Mesothelial cell of epicardium (in vitro differentiated cells): ENCODE measurements at regions not wholly inside any gene's neighbourhood (a gene's known extent, or its start where the extent isn't known, plus 50 kb on each side); places are given as distances from the start of the nearest gene placed in this dataset.

Experiments used
- DNase-seq, 2 experiments: peaks; one replicate each; pipeline ENCODE4 v3.0.0; 2021; ENCODE audit warnings: low spot score in 2 of 2; ENCODE audit not compliant: unreplicated experiment in 2 of 2
- H3K27ac Mint-ChIP-seq: 2 replicates; pipeline ENCODE4 v1.8.0; 2021; ENCODE audit warnings: mixed read lengths
- H3K27me3 Mint-ChIP-seq: 2 replicates; pipeline ENCODE4 v1.8.0; 2021; ENCODE audit warnings: low read depth, mixed read lengths
- H3K36me3 Mint-ChIP-seq: 2 replicates; pipeline ENCODE4 v1.8.0; 2021; ENCODE audit warnings: mixed read lengths
- H3K4me1 Mint-ChIP-seq: 2 replicates; pipeline ENCODE4 v1.8.0; 2021; ENCODE audit warnings: mixed read lengths
- H3K4me3 Mint-ChIP-seq: 2 replicates; pipeline ENCODE4 v1.8.0; 2021; ENCODE audit warnings: mild to moderate bottlenecking, moderate library complexity, mixed read lengths
- H3K9me3 Mint-ChIP-seq: 2 replicates; pipeline ENCODE4 v1.8.0; 2021; ENCODE audit warnings: mixed read lengths
- TF ChIP-seq, protein P1 (sequence below): fragments of 200-600 bp; sonication (generic); IDR thresholded peaks from one replicate; pipeline ENCODE4 v1.5.0; 2021; ENCODE audit warnings: antibody characterized with exemption; ENCODE audit not compliant: unreplicated experiment

DNA sequence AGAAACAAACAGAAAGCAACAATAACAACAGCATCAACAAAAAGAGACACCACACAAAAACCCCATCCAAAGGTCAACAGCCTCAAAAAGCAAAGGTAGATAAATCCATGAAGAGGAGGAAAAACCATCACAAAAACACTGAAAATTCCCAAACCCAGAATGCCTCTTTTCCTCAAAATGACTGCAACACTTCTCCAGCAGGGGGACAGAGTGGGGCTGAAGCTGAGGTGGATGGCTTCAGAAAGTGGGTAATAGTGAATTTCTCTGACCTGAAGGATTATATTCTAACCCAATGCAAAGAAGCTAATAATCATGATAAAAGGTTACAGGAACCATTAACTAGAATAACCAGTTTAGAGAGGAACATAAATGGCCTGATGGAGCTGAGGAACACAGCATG lies 888.2 kb downstream of the RAB28 start:
- Mint-ChIP-seq H3K27ac (no peak overlapping the region), H3K9me3 (peaks cover 37% of the 10 kb centered on the region), H3K4me3 (no peak overlapping the region), H3K4me1 (no peaks in the 10 kb centered on the region), H3K36me3 (no peaks in the 10 kb centered on the region), H3K27me3 (no peaks in the 10 kb centered on the region)
- TF ChIP-seq, protein P1, sequence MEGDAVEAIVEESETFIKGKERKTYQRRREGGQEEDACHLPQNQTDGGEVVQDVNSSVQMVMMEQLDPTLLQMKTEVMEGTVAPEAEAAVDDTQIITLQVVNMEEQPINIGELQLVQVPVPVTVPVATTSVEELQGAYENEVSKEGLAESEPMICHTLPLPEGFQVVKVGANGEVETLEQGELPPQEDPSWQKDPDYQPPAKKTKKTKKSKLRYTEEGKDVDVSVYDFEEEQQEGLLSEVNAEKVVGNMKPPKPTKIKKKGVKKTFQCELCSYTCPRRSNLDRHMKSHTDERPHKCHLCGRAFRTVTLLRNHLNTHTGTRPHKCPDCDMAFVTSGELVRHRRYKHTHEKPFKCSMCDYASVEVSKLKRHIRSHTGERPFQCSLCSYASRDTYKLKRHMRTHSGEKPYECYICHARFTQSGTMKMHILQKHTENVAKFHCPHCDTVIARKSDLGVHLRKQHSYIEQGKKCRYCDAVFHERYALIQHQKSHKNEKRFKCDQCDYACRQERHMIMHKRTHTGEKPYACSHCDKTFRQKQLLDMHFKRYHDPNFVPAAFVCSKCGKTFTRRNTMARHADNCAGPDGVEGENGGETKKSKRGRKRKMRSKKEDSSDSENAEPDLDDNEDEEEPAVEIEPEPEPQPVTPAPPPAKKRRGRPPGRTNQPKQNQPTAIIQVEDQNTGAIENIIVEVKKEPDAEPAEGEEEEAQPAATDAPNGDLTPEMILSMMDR, result peak; percentile 59
- DNase-seq, result no peak

DNA sequence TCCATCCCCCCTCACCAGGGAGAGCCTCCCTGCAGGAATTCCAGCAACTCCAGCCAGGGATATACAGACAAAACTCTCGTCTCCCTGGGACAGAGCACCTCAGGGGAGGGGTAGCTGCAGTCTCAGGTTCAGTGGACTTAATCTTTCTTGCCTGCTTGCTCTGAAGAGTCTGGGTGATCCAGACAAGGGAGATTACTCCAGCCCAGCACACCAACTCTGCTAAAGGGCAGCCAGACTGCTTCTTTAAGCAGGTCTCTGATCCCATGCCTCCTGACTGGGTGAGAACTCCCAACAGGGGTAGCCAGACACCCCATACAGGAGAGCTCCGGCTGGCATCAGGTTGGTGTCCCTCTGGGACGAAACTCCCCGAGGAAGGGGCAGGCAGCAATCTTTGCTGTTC lies 888.7 kb downstream of the RAB28 start:
- no peak overlapping the region for H3K4me3 Mint-ChIP-seq
- H3K27ac Mint-ChIP-seq, result no peak overlapping the region
- no peaks in the 10 kb centered on the region for H3K36me3 Mint-ChIP-seq
- no peak for DNase-seq
- H3K27me3 Mint-ChIP-seq, result no peaks in the 10 kb centered on the region
- no peaks in the 10 kb centered on the region for H3K4me1 Mint-ChIP-seq
- TF ChIP-seq, protein P1, result no peak
- peaks cover 33% of the 10 kb centered on the region for H3K9me3 Mint-ChIP-seq

DNA sequence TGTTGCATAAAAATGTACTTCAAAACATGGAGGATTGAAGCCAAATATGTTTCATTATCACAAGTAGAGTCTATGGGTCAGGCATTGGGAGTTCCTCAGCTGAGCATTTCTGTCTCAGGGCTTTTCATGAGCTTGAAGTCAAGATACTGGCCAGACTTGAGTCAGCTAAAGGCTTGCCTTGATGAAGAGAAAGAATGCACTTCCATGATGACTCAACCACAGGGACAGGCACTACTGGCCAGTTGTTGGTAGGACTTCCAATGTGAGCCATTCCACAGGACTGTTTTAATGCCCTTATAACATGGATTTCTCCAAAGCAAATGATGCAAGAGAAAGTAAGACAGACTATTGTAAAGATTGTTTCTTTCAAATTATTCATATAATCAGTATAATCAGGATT lies 895.6 kb downstream of the RAB28 start:
- no peak overlapping the region for H3K4me3 Mint-ChIP-seq
- H3K27me3 Mint-ChIP-seq, result no peaks in the 10 kb centered on the region
- no peaks in the 10 kb centered on the region for H3K4me1 Mint-ChIP-seq
- H3K36me3 Mint-ChIP-seq, result no peaks in the 10 kb centered on the region
- DNase-seq, result no peak
- no peak overlapping the region for H3K27ac Mint-ChIP-seq
- TF ChIP-seq, protein P1, result no peak
- peaks cover 5% of the 10 kb centered on the region for H3K9me3 Mint-ChIP-seq

GRCh38 chr4:12586242-12587006 lies 897.7 kb downstream of the RAB28 start:
- Mint-ChIP-seq H3K9me3 (peaks cover under 1% of the 10 kb centered on the region), H3K27ac (no peak overlapping the region), H3K27me3 (no peaks in the 10 kb centered on the region), H3K36me3 (no peaks in the 10 kb centered on the region), H3K4me3 (no peak overlapping the region), H3K4me1 (no peaks in the 10 kb centered on the region)
- no peak for DNase-seq
- TF ChIP-seq, protein P1, result no peak

DNA sequence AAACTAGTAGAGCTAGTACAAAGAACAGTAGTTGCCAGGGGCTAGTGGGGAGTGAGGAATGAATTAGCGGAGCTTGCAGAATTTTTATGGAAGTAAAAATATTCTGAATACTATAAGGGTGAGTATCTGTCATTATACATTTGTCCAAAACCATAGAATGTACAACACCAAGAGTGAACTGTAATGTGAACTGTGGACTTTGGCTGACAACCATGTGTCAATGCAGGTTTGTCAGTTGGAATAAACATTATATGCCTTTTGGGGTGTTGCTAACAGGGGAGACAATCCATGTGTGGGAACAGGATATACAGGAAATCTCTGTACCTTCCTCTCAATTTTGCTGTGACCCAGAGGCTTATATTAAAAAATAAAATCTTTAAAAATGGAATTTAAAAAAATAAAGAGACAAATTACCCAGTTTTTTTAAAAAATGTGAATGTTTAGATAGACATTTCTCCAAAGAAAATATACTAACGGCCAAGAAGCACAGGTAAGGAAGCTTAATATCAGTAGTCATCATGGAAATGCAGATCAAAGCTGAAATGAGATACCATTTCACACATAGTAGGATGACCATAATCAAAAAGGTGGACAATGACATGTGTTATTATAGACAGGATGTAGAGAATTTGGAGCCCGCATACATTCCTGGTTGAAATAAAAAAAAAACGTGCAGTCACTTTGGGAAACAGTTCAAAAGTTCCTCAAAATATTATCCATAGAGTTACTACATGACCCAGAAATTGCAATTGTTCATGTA lies 899.8 kb downstream of the RAB28 start:
- Mint-ChIP-seq H3K4me1 (no peaks in the 10 kb centered on the region), H3K36me3 (no peaks in the 10 kb centered on the region), H3K9me3 (no peaks in the 10 kb centered on the region), H3K27ac (no peak overlapping the region), H3K27me3 (no peaks in the 10 kb centered on the region), H3K4me3 (no peak overlapping the region)
- no peak for DNase-seq
- TF ChIP-seq, protein P1, result no peak
